ENCODE measurements at regions not wholly inside any gene's neighbourhood (a gene's known extent, or its start where the extent isn't known, plus 50 kb on each side); places are given as distances from the start of the nearest gene placed in this dataset.

DNA sequence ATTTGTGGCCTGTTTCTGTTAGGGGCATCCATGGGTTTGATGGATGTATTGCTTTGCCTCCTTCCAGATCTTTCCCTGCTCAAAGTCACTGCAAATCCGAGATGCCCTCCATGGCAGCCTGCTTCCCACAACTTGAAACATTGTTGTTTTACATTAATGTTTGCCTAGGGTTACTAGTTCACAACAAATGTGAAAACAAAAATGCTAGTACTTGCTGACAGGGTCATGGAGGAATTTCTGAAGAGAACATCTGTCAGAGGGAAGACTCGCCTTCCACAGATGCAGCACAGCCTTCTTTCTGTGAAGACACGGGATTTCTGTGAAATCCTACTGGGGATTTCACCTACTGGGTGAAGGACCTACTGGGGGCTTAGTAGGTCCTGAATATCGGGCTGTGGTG lies 260.0 kb upstream of the FN1 start:
- TF ChIP-seq, protein P1, sequence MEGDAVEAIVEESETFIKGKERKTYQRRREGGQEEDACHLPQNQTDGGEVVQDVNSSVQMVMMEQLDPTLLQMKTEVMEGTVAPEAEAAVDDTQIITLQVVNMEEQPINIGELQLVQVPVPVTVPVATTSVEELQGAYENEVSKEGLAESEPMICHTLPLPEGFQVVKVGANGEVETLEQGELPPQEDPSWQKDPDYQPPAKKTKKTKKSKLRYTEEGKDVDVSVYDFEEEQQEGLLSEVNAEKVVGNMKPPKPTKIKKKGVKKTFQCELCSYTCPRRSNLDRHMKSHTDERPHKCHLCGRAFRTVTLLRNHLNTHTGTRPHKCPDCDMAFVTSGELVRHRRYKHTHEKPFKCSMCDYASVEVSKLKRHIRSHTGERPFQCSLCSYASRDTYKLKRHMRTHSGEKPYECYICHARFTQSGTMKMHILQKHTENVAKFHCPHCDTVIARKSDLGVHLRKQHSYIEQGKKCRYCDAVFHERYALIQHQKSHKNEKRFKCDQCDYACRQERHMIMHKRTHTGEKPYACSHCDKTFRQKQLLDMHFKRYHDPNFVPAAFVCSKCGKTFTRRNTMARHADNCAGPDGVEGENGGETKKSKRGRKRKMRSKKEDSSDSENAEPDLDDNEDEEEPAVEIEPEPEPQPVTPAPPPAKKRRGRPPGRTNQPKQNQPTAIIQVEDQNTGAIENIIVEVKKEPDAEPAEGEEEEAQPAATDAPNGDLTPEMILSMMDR (IDR thresholded peaks at IDR 0.05): no peak
- no peak for TF ChIP-seq POLR2A (IDR thresholded peaks at IDR 0.05)

Data from body of pancreas (tissue), 4 donors.